ENCODE measurements at regions not wholly inside any gene's neighbourhood (a gene's known extent, or its start where the extent isn't known, plus 50 kb on each side); places are given as distances from the start of the nearest gene placed in this dataset.

DNA sequence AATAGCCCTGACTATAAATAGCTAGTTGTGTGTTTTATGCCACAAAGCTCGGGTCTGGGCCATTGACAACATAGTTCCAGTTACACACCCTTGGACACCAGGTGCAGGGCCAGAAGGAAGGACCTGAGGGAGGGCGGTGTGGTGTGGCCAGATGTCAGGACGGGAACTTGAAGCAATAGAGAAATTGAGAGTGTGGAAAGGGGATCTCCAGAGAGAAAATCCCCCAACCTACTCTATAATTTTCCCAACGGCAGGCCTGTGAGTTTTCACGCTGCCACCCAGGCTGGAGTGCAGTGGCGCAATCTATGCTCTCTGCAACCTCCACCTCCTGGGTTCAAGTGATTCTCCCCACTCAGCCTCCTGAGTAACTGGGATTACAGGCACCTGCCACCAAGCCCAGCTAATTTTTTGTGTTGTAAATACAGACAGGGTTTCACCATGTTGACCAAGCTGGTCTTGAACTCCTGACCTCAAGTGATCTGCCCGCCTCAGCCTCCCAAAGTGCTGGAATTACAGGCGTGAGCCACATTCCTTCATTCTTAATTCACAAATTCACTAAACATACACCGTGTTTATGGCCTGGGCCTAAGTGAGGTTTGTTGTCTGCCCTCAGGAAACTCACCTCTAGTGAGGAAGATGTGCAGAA is 70.8 kb upstream of the KLF13 start:
- TF ChIP-seq, protein P1, sequence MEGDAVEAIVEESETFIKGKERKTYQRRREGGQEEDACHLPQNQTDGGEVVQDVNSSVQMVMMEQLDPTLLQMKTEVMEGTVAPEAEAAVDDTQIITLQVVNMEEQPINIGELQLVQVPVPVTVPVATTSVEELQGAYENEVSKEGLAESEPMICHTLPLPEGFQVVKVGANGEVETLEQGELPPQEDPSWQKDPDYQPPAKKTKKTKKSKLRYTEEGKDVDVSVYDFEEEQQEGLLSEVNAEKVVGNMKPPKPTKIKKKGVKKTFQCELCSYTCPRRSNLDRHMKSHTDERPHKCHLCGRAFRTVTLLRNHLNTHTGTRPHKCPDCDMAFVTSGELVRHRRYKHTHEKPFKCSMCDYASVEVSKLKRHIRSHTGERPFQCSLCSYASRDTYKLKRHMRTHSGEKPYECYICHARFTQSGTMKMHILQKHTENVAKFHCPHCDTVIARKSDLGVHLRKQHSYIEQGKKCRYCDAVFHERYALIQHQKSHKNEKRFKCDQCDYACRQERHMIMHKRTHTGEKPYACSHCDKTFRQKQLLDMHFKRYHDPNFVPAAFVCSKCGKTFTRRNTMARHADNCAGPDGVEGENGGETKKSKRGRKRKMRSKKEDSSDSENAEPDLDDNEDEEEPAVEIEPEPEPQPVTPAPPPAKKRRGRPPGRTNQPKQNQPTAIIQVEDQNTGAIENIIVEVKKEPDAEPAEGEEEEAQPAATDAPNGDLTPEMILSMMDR (IDR thresholded peaks at IDR 0.05; ENCODE audit: insufficient read depth, low read length, severe bottlenecking) = no peak
- H3K36me3 ChIP-seq (ENCODE audit: control insufficient read depth, insufficient read depth, low read length) = no peaks in the 10 kb centered on the region
- no peaks in the 10 kb centered on the region for H3K27me3 ChIP-seq (ENCODE audit: control insufficient read depth, insufficient read depth, low read length)
- FAIRE-seq (no peak), DNase-seq (ENCODE audit: low read depth) (no peak)
- no peak overlapping the region for H3K4me3 ChIP-seq (ENCODE audit: low read depth, low read length)

DNA sequence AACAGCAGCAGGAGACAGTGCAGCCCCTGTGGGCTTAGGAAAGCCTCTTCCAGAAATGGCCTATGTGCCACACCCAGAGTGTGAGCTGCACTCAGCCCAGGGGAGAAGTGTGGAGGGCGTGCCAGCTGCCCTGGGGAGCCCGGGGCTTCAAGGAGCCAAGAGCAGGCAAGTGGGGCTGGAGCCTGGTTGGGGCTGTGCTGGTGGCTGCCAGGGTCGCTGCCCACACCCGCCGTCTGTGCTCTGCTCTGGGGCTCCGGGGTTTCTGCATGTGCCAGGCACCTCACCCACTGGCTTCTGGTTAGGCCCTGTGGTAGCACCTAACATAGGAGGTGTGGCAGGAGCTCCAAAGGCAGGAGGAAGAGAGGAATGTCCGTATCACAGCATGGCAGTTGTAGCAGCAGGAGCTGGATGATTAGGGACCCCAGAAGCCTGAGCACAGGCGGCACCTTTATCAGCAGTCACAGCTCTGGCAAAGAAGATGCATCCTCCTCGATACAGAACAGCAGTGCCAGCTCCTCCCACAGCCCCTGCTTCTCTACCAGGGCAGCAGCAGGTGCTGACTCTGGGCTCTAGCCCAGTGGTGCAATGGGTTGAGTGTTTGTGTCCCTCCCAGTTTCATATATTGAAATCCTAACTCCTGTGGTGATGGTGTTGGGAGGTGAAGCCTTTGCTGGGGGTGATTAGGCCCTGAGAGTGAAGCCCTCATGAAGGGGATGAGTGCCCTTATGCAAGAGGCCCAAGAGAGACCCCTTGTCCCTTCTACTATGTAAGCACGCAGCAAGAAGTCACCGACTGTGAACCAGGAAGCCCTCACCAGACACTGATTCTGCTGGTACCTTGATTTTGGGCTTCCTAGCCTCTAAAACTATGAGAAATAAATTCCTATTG is 70.0 kb upstream of the KLF13 start:
- Histone ChIP-seq H3K36me3 (ENCODE audit: control insufficient read depth, insufficient read depth, low read length) (no peaks in the 10 kb centered on the region), H3K27me3 (ENCODE audit: control insufficient read depth, insufficient read depth, low read length) (no peaks in the 10 kb centered on the region), H3K4me3 (ENCODE audit: low read depth, low read length) (no peak overlapping the region)
- DNase-seq (ENCODE audit: low read depth) (no peak), FAIRE-seq (no peak)
- TF ChIP-seq, protein P1 (IDR thresholded peaks at IDR 0.05; ENCODE audit: insufficient read depth, low read length, severe bottlenecking) = no peak

DNA sequence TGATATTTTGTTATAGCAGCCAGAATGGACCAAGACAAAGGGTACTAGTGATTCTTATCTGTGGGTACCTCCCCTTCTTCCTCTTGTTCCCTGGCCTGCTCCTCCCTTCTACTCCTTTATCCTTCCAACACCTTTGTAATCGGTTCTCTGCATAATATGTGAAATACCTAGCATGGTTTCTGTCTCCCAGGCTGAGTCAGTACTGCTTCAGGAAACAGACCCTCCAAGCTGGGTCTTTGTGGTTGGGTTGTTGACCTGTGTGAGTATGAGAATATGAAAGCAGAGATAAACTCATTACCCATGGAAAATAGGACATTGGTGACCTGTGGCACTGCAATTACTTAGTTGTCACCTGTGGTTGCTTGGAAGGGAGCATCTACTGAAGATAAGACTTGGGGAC is 69.3 kb upstream of the KLF13 start:
- no peak for FAIRE-seq
- Histone ChIP-seq H3K4me3 (ENCODE audit: low read depth, low read length) (no peak overlapping the region), H3K27me3 (ENCODE audit: control insufficient read depth, insufficient read depth, low read length) (no peaks in the 10 kb centered on the region), H3K36me3 (ENCODE audit: control insufficient read depth, insufficient read depth, low read length) (no peaks in the 10 kb centered on the region)
- DNase-seq (ENCODE audit: low read depth) = no peak
- TF ChIP-seq, protein P1 (IDR thresholded peaks at IDR 0.05; ENCODE audit: insufficient read depth, low read length, severe bottlenecking) = no peak

DNA sequence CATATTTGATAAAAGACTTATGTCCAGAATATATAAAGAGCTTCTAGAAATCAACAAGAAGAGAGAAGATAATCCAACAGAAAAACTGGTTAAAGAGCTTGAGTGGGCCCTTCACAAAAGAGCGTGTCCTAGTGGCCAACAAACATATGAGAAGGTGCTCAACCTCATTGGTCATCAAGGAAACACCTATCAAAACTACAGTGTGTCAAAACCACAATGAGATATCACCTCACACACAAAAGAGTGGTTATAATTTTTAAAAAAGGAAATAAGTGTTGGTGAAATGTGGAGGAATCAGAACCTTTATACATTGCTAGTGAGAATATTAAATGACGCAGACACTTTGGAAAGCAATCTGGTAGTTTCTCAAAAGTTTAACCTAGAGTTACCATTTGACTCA is 68.4 kb upstream of the KLF13 start:
- no peaks in the 10 kb centered on the region for H3K36me3 ChIP-seq (ENCODE audit: control insufficient read depth, insufficient read depth, low read length)
- DNase-seq (ENCODE audit: low read depth) (no peak), FAIRE-seq (no peak)
- no peak overlapping the region for H3K4me3 ChIP-seq (ENCODE audit: low read depth, low read length)
- TF ChIP-seq, protein P1 (IDR thresholded peaks at IDR 0.05; ENCODE audit: insufficient read depth, low read length, severe bottlenecking) = no peak
- no peaks in the 10 kb centered on the region for H3K27me3 ChIP-seq (ENCODE audit: control insufficient read depth, insufficient read depth, low read length)

DNA sequence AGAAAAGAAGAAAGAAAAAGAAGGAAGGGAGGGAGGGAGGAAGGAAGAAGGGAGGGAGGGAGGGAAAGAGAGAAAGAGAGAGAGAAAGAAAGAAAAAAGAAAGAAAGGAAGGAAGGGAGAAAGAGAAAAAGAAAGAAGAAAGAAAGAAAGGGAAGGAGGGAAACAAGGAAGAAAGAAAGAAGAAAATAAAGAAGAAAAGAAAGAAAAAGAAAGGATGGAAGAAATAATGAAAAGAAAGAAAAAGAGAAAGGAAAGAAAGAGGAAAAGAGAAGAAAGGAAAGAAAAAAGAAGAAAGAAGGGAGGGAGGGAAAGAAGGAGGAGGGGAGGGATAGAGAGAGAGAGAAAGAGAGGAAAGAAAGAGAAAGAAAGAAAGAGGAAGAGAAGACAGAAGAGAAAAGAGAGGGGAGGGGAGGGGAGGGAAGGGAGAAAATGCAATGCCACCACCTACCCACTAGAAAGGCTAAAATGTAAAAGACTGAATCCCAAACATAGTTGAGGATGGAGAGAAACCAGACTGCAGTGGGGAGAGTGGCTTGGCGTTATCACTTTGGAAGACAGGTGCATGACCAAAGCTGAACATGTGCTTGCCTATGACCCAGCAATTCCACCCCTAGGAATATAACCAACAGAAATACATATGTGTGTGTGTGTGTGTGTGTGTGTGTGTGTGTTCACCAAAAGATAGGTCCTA is 66.9 kb upstream of the KLF13 start:
- no peaks in the 10 kb centered on the region for H3K36me3 ChIP-seq (ENCODE audit: control insufficient read depth, insufficient read depth, low read length)
- no peak overlapping the region for H3K4me3 ChIP-seq (ENCODE audit: low read depth, low read length)
- TF ChIP-seq, protein P1 (IDR thresholded peaks at IDR 0.05; ENCODE audit: insufficient read depth, low read length, severe bottlenecking) = no peak
- FAIRE-seq = no peak
- DNase-seq (ENCODE audit: low read depth) = no peak
- H3K27me3 ChIP-seq (ENCODE audit: control insufficient read depth, insufficient read depth, low read length) = no peaks in the 10 kb centered on the region

Data from bronchial epithelial cell (primary cell).